ENCODE measurements at regions not wholly inside any gene's neighbourhood (a gene's known extent, or its start where the extent isn't known, plus 50 kb on each side); places are given as distances from the start of the nearest gene placed in this dataset.

GRCh38 chr1:235918032-235918431, 51.3 kb upstream of the LYST start:
- no peak overlapping the region for H2AFZ ChIP-seq (ENCODE audit: insufficient read depth, low read depth, low read length, poor library complexity, severe bottlenecking)
- H3K4me1 ChIP-seq (ENCODE audit: control insufficient read depth in 2 of 2, insufficient read depth in 2 of 2, low read length in 2 of 2): peaks cover 15 to 26% of the 10 kb centered on the region in 2 donors
- H3K9ac ChIP-seq (ENCODE audit: low read length): no peak overlapping the region
- 95% methylated on average over 11 of the region's 13 CpGs for WGBS (ENCODE audit: insufficient coverage)
- H4K20me1 ChIP-seq (ENCODE audit: control insufficient read depth, insufficient read depth, low read length, poor library complexity, severe bottlenecking): no peaks in the 10 kb centered on the region
- Mint-ChIP-seq H3K27ac (no peak overlapping the region), H3K4me1 (peaks cover 40% of the 10 kb centered on the region), H3K9me3 (ENCODE audit: insufficient read depth) (no peaks in the 10 kb centered on the region), H3K27me3 (no peaks in the 10 kb centered on the region), H3K4me3 (no peak overlapping the region)
- no peaks in the 10 kb centered on the region for H3K36me3 ChIP-seq (replicated peaks in 1 of 2; ENCODE audit: control extremely low read depth in 1 of 2, control insufficient read depth in 1 of 2, extremely low read depth in 1 of 2, insufficient read depth in 2 of 2, low read length in 1 of 2)
- H3K27ac ChIP-seq (ENCODE audit: low read length in 2 of 2): no peak overlapping the region
- CTCF ChIA-PET: interaction anchor here (1.2 to 2.1 kb wide), 2 partner anchors 53 to 79 kb away, joined by 3 to 10 read pairs; no protein-coding TSS in a partner anchor
- TF ChIP-seq CTCF (IDR thresholded peaks at IDR 0.05) (no peak), EZH2 (IDR thresholded peaks at IDR 0.05; ENCODE audit: borderline replicate concordance, insufficient read depth, low read depth, low read length, poor library complexity, severe bottlenecking) (no peak)
- no peaks in the 10 kb centered on the region for H3K27me3 ChIP-seq (replicated peaks in 1 of 4; ENCODE audit: control extremely low read depth in 1 of 4, control insufficient read depth in 3 of 4, insufficient read depth in 4 of 4, low read length in 3 of 4)
- POLR2A ChIA-PET: no interaction called here
- intact Hi-C loops (cut with micrococcal nuclease): no loop called here
- no peak overlapping the region for H3K4me3 ChIP-seq (ENCODE audit: control extremely low read depth in 1 of 5, extremely low read depth in 1 of 5, insufficient read depth in 1 of 5, low read depth in 2 of 5, low read length in 4 of 5)
- H3K9me3 ChIP-seq (ENCODE audit: control extremely low read depth in 1 of 3, control insufficient read depth in 2 of 3, insufficient read depth in 1 of 3, low read length in 2 of 3): no peaks in the 10 kb centered on the region
- no peak for DNase-seq
- ATAC-seq (ENCODE audit: low read depth): no peak
- H3K4me2 ChIP-seq (replicated peaks; ENCODE audit: low read depth, low read length, poor library complexity, severe bottlenecking): no peak overlapping the region
- H3K79me2 ChIP-seq (ENCODE audit: control insufficient read depth, insufficient read depth, low read length): no peaks in the 10 kb centered on the region

DNA sequence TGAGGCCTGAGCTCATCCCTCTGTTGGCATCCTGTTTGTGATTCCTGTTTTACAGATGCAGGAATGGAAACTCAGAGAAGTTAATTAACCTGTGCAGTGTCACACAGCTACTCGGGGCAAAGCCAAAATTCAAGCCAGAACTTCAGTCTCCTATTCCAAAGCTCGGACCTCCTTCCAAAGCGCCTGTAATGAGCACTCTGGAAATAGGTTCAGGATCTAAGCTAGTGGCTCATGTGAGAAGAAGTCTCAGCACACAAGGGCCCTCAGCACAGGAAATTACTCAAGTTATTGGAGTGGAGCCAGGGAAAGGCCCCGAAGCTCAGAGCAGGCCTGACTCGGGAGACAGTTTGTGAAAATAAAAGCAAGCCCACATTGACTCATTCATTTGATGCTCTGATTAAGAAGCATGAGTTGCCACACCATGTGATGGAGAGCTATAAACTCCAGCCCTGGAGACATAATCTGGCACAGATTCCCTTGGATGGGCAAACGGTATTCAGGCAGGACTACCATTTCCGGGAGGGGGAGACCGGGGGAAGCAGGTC, 50.6 kb upstream of the LYST start:
- peak overlapping the region; percentile 10 for H3K27ac Mint-ChIP-seq
- Histone ChIP-seq H3K79me2 (ENCODE audit: control insufficient read depth, insufficient read depth, low read length) (no peaks in the 10 kb centered on the region), H3K4me2 (replicated peaks; ENCODE audit: low read depth, low read length, poor library complexity, severe bottlenecking) (peak overlapping the region; percentile 46), H4K20me1 (ENCODE audit: control insufficient read depth, insufficient read depth, low read length, poor library complexity, severe bottlenecking) (no peaks in the 10 kb centered on the region), H3K4me3 (ENCODE audit: control extremely low read depth in 1 of 5, extremely low read depth in 1 of 5, insufficient read depth in 1 of 5, low read depth in 2 of 5, low read length in 4 of 5) (no peak overlapping the region), H3K4me1 (ENCODE audit: control insufficient read depth in 2 of 2, insufficient read depth in 2 of 2, low read length in 2 of 2) (peaks cover 8 to 21% of the 10 kb centered on the region in 2 donors), H3K27me3 (replicated peaks in 1 of 4; ENCODE audit: control extremely low read depth in 1 of 4, control insufficient read depth in 3 of 4, insufficient read depth in 4 of 4, low read length in 3 of 4) (no peaks in the 10 kb centered on the region), H3K27ac (ENCODE audit: low read length in 2 of 2) (no peak overlapping the region), H3K9ac (ENCODE audit: low read length) (no peak overlapping the region), H3K36me3 (replicated peaks in 1 of 2; ENCODE audit: control extremely low read depth in 1 of 2, control insufficient read depth in 1 of 2, extremely low read depth in 1 of 2, insufficient read depth in 2 of 2, low read length in 1 of 2) (no peaks in the 10 kb centered on the region), H3K9me3 (ENCODE audit: control extremely low read depth in 1 of 3, control insufficient read depth in 2 of 3, insufficient read depth in 1 of 3, low read length in 2 of 3) (no peaks in the 10 kb centered on the region), H2AFZ (ENCODE audit: insufficient read depth, low read depth, low read length, poor library complexity, severe bottlenecking) (no peak overlapping the region)
- peak overlapping the region; percentile 46 for H3K4me3 Mint-ChIP-seq
- intact Hi-C loops (cut with micrococcal nuclease): no loop called here
- no peaks in the 10 kb centered on the region for H3K9me3 Mint-ChIP-seq (ENCODE audit: insufficient read depth)
- ChIA-PET CTCF (interaction anchor here (1.0 to 2.1 kb wide), 3 partner anchors 15 to 79 kb away, joined by 3 to 10 read pairs (median 3); no protein-coding TSS in a partner anchor), POLR2A (no interaction called here)
- TF ChIP-seq EZH2 (IDR thresholded peaks at IDR 0.05; ENCODE audit: borderline replicate concordance, insufficient read depth, low read depth, low read length, poor library complexity, severe bottlenecking) (no peak), CTCF (IDR thresholded peaks at IDR 0.05) (no peak)
- peaks cover 34% of the 10 kb centered on the region for H3K4me1 Mint-ChIP-seq
- peak; percentile 53 for DNase-seq
- no peaks in the 10 kb centered on the region for H3K27me3 Mint-ChIP-seq
- peak; percentile 49 for ATAC-seq (ENCODE audit: low read depth)
- 0% methylated on average over 1 of the region's 8 CpGs for WGBS (ENCODE audit: insufficient coverage)
